ENCODE measurements at regions not wholly inside any gene's neighbourhood (a gene's known extent, or its start where the extent isn't known, plus 50 kb on each side); places are given as distances from the start of the nearest gene placed in this dataset.

GRCh38 chr2:107591561-107592279 is 235.0 kb upstream of the RGPD4 start:
- Histone ChIP-seq H2AFZ (ENCODE audit: low read depth, low read length) (no peak overlapping the region), H3K27ac (ENCODE audit: extremely low read depth, low read depth, low read length) (no peak overlapping the region), H3K9me1 (ENCODE audit: control insufficient read depth, insufficient read depth, low read length) (no peaks in the 10 kb centered on the region), H3K9me3 (replicated peaks; ENCODE audit: control insufficient read depth, insufficient read depth, low read depth, low read length) (no peaks in the 10 kb centered on the region), H3K4me2 (ENCODE audit: insufficient read depth, low read length) (no peak overlapping the region), H3K79me2 (ENCODE audit: control insufficient read depth, insufficient read depth, low read length) (no peaks in the 10 kb centered on the region), H3K36me3 (ENCODE audit: control insufficient read depth, insufficient read depth, low read length) (no peaks in the 10 kb centered on the region), H3K4me1 (replicated peaks in 1 of 2; ENCODE audit: control insufficient read depth in 2 of 2, insufficient read depth in 2 of 2, low read length in 2 of 2) (no peaks in the 10 kb centered on the region), H3K9ac (ENCODE audit: insufficient read depth in 1 of 2, low read depth in 2 of 2, low read length in 2 of 2) (no peak overlapping the region), H3K27me3 (ENCODE audit: control insufficient read depth in 2 of 2, insufficient read depth in 2 of 2, low read length in 2 of 2) (no peaks in the 10 kb centered on the region), H4K20me1 (replicated peaks; ENCODE audit: control insufficient read depth, insufficient read depth, low read length) (no peaks in the 10 kb centered on the region), H3K4me3 (no peak overlapping the region)
- TF ChIP-seq KLF10 (CRISPR knock-in tag; IDR thresholded peaks at IDR 0.05) (no peak), ZNF444 (CRISPR knock-in tag; IDR thresholded peaks at IDR 0.05) (no peak), RFX7 (CRISPR knock-in tag; IDR thresholded peaks at IDR 0.05) (no peak)
- TF ChIP-seq, protein P1, sequence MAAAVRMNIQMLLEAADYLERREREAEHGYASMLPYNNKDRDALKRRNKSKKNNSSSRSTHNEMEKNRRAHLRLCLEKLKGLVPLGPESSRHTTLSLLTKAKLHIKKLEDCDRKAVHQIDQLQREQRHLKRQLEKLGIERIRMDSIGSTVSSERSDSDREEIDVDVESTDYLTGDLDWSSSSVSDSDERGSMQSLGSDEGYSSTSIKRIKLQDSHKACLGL (CRISPR knock-in tag; IDR thresholded peaks at IDR 0.05; ENCODE audit: borderline replicate concordance, poor library complexity, severe bottlenecking), result no peak
- no peak for FAIRE-seq
- BruUV-seq (replicated peaks), result no TSS peak
- WGBS (ENCODE audit: insufficient coverage, low coverage, missing lambda C conversion rate), result 0% methylated on average over 3 of the region's 3 CpGs
- no peak for DNase-seq (ENCODE audit: extremely low read depth in 1 of 4, low spot score in 3 of 4)
- intact Hi-C loops (cut with micrococcal nuclease), result no loop called here
- no peak for ATAC-seq
- CTCF ChIA-PET (ENCODE audit: low intra/inter-chr PET ratio), result no interaction called here
- in situ Hi-C loops (cut with MboI), result loop anchor here (25.0 kb wide), 1 partner anchor 221 kb away; no protein-coding TSS in a partner anchor
- POLR2A ChIA-PET, result no interaction called here

DNA sequence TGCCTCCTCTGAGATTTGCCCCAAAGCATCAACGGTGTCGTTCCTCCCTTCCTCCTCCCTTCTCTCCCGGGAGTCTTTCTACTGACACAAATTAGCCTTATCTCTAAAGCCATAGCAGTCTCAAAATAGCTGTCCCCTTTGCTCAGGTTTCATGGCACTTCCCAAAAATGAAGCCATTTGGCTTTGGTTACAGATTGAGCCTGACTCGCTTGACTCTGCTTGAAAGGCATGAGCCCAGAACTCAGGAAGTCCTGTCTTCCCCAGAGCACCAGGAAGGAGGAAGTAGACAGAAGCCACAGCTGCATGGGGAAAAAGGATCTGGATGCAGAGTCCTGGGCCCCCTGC is 234.4 kb upstream of the RGPD4 start:
- H3K9me1 ChIP-seq (ENCODE audit: control insufficient read depth, insufficient read depth, low read length), result no peaks in the 10 kb centered on the region
- no peak overlapping the region for H3K4me3 ChIP-seq
- in situ Hi-C loops (cut with MboI) (loop anchor here (25.0 kb wide), 1 partner anchor 220 kb away; no protein-coding TSS in a partner anchor), intact Hi-C loops (cut with micrococcal nuclease) (no loop called here)
- H3K4me2 ChIP-seq (ENCODE audit: insufficient read depth, low read length), result no peak overlapping the region
- ChIA-PET CTCF (ENCODE audit: low intra/inter-chr PET ratio) (no interaction called here), POLR2A (no interaction called here)
- H3K27ac ChIP-seq (ENCODE audit: extremely low read depth, low read depth, low read length), result no peak overlapping the region
- H2AFZ ChIP-seq (ENCODE audit: low read depth, low read length), result no peak overlapping the region
- no peaks in the 10 kb centered on the region for H3K4me1 ChIP-seq (replicated peaks in 1 of 2; ENCODE audit: control insufficient read depth in 2 of 2, insufficient read depth in 2 of 2, low read length in 2 of 2)
- 0% methylated on average over 3 of the region's 4 CpGs for WGBS (ENCODE audit: insufficient coverage, low coverage, missing lambda C conversion rate)
- no peaks in the 10 kb centered on the region for H4K20me1 ChIP-seq (replicated peaks; ENCODE audit: control insufficient read depth, insufficient read depth, low read length)
- no peak; the same call in 1 of the 3 replicates for ATAC-seq
- no TSS peak for BruUV-seq (replicated peaks)
- H3K9ac ChIP-seq (ENCODE audit: insufficient read depth in 1 of 2, low read depth in 2 of 2, low read length in 2 of 2), result no peak overlapping the region
- no peaks in the 10 kb centered on the region for H3K27me3 ChIP-seq (ENCODE audit: control insufficient read depth in 2 of 2, insufficient read depth in 2 of 2, low read length in 2 of 2)
- H3K9me3 ChIP-seq (replicated peaks; ENCODE audit: control insufficient read depth, insufficient read depth, low read depth, low read length), result no peaks in the 10 kb centered on the region
- no peaks in the 10 kb centered on the region for H3K36me3 ChIP-seq (ENCODE audit: control insufficient read depth, insufficient read depth, low read length)
- H3K79me2 ChIP-seq (ENCODE audit: control insufficient read depth, insufficient read depth, low read length), result no peaks in the 10 kb centered on the region
- no peak for FAIRE-seq
- TF ChIP-seq TCF3 (CRISPR knock-in tag; IDR thresholded peaks at IDR 0.05) (peak; percentile 43; the same call in 1 of the 2 replicates), SPI1 (IDR thresholded peaks at IDR 0.05; ENCODE audit: borderline replicate concordance, low read depth, low read length) (0 out of 2 replicates have a peak, but pooled peaks have one; percentile 16), HDAC1 (IDR thresholded peaks at IDR 0.05) (no peak), PRDM10 (IDR thresholded peaks at IDR 0.05; ENCODE audit: partially characterized antibody) (peak; percentile 49), ZNF274 (IDR thresholded peaks at IDR 0.05; ENCODE audit: borderline replicate concordance, low read depth, low read length) (no peak)
- DNase-seq (ENCODE audit: extremely low read depth in 1 of 4, low spot score in 3 of 4), result peak in 1 of 4 experiments; percentile 6

All from K562 (cell line).